Stimulated activated CD8-positive, alpha-beta memory T cell treated with anti-CD3 and anti-CD28 coated beads, Interleukin-12 subunit alpha, Interleukin-12 subunit beta, amount 100 ng/mL, for 1 hour (primary cell): ENCODE measurements at regions not wholly inside any gene's neighbourhood (a gene's known extent, or its start where the extent isn't known, plus 50 kb on each side); places are given as distances from the start of the nearest gene placed in this dataset.

Source experiments
- DNase-seq: peaks from one replicate; pipeline ENCODE4 v3.0.0-alpha.2; 2020; ENCODE audit warnings: low read depth

GRCh38 chr10:124286621-124287020 lies 132.1 kb downstream of the OAT start:
- DNase-seq: no peak

DNA sequence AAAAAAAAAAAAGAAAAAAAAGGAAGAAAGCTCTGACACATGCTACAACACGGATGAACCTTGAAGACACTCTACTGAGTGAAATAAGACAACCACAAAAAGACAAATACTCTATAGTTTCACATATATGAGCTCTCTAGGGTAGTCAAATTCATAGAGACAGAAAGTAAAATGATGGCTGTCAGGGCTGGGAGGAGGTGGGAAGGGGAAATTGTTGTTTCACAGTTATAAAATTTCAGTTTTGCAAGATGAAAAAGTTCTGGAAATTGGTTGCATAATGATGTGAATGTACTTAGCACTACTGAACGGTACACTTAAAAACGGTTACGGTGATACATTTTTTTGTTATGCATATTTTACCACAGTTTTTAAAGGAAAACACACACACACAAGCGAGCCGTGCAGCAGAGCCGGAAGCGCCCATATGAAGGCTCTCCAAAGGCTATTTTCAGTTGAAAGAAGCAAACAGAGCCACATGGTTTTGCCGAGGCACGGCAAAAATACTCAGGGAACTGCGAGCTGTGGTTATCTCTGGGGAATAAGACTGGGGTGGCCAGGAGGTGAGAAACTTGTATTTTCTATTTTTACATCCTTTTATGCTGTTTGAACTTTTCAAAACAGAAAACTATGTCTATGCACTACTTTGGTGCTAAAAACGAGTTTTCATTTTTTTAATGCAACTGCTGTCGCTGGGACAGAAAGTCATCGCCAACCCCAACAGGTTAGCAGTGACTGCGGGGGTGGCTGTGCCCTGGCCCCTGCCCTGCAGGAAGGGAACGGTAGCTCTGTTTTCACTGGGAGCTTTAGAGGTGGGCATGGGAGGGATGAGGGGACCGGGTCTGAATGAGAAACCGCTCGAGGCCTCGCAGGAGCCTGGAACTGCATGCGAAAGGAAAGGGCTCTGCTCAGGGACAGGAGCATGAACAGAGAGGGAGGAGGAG lies 132.9 kb downstream of the OAT start:
- no peak for DNase-seq

DNA sequence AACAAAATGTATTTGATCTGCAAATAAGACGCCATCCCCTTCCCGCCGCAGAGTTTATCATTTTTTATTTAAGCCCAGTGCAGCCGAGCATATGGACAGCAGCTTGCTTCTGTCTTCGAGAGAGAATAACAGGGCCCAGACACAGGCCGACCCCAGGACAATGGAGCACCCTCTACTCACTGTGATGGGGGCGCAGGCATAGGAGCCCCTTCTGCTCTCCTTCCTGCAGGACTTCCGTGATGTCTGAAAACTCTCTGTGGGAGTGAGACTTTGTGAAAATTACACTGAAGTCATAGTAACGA lies 134.8 kb downstream of the OAT start:
- no peak for DNase-seq

DNA sequence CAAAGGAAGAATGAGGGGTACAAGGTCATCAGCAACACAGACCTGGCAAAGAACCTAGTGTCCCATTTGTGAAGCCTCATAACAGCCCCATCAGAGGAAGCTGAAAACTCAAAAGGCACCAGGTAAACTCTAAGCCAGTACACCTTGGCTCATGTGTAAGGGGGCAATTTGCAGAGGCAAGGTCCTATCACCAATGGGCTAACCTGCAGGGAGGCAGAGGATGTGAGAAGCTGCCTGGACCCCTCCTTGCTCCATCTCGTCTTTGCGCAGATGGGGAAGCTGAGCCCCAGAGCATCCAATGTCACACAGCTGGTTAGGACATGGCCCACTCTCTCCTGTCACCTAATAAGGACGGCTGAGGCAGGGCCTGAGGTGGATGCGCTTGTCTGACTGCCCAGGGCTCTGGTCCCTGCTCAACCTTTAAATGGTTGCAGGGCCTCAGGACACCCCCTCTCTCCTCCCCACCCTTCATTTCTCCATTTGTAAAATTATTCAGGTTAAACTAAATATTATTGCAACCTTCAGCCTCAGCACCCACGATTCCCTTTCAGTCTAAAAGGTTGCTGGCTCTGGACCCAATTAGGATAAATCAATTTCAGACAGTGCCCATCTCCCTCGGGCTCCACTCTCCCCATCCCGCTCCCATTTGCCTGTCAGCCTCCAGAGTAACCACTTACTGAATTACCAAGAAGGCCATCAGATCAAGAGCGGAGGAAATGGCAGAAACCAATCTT lies 135.3 kb downstream of the OAT start:
- no peak for DNase-seq

GRCh38 chr10:124282326-124282725 lies 136.4 kb downstream of the OAT start:
- no peak for DNase-seq

DNA sequence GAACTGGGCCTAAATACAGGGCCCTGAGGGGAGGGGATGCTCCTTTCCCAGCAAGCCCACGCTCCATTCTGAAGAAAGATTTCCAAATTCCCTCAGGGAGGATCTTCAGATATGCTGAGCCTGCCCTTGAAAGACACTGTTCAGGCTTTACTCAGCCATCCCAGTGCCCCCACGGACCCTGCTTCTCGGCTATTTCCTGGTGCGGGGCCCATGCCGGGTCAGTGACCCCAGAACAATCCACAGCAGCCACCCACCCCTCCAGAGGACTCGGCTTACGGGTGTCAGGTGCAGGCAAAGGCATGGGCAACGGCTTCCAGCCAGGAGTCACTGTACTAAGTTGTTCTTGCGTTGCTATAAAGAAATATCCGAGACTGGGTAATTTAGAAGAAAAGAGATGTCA lies 137.1 kb downstream of the OAT start:
- DNase-seq: no peak

DNA sequence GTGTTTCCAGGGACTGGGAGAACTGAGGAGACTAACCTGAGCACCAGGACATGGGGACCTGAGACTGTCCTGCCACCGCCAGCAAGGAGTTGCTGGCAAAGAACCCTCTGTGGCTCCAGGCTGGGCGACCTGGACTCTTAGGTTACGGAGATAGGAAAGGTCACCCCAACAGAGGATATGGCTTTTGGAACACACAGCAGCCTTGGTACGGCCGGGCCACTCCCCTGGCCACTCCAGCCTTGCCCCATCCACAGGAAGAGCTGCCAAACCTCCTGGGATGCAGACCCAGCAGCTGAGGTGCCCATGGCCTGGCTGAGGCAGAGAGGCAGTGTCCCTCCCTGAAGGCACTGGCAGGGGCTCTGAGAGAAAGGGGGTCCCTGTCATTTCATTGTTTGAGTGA lies 137.8 kb downstream of the OAT start:
- no peak for DNase-seq

GRCh38 chr10:124279882-124280281 lies 138.8 kb downstream of the OAT start:
- DNase-seq: no peak

GRCh38 chr10:124279298-124279697 lies 139.4 kb downstream of the OAT start:
- no peak for DNase-seq

DNA sequence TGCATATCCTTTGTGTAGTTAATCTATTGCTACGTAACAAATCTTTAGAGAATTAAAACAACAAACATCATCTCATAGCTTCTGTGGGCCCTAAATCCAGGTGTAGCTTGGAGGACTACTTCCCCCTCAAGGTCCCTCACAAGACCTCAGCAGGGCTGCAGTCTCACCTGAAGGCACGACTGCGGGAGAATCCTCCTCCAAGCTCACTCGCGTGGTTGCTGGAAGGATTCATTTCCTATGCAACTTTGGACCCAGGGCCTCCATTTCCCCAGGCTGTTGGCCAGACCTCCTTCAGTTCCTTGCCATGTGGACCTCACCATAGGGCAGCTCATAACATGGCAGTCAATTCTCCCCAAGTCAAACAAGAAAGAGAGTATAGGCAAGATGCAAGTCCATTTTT lies 140.4 kb downstream of the OAT start:
- DNase-seq: no peak

GRCh38 chr10:124273141-124273540 lies 145.6 kb downstream of the OAT start:
- no peak for DNase-seq

GRCh38 chr10:124271676-124272075 lies 147.0 kb downstream of the OAT start:
- DNase-seq: no peak

DNA sequence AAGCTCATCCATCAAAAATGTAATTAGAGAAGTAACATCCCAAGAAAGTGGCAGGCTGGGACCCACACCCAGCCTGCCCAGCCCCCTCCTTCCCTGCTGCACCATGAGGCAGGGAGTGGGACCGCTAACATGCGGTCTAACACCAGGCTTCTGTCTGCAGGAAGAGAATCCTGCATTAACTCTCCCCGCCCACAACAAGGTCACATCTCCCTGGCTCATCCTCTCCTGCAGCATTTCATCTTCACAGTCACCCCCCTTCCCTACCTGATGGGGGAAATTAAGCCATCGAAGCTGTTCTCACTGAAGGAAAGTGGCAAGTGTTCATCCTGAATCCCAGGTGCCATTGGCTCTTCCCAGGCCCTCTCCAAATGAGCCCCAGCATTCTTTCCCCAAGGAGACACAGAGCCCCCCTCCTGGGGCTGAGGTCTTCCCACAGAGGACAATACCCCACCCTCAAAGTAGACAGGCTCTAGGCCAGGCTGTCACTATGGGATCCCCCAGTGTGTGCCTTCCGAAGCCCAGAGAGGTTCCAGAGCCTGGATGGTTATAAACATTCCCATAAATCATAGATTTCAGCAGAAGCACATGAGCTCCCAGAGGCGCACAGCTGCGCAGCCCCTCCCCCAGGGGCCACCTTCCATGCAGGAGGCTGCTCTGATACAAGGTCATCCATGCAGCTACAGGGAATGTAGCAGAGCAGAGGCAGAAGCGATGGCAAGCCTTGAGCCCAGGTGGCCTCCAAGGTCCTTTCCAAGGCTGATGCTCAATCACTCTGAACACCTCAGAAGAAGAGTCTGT lies 148.0 kb downstream of the OAT start:
- DNase-seq: no peak

- no peak for DNase-seq
These were observed 149.7 kb downstream of the OAT start for GRCh38 chr10:124268976-124269375.

DNA sequence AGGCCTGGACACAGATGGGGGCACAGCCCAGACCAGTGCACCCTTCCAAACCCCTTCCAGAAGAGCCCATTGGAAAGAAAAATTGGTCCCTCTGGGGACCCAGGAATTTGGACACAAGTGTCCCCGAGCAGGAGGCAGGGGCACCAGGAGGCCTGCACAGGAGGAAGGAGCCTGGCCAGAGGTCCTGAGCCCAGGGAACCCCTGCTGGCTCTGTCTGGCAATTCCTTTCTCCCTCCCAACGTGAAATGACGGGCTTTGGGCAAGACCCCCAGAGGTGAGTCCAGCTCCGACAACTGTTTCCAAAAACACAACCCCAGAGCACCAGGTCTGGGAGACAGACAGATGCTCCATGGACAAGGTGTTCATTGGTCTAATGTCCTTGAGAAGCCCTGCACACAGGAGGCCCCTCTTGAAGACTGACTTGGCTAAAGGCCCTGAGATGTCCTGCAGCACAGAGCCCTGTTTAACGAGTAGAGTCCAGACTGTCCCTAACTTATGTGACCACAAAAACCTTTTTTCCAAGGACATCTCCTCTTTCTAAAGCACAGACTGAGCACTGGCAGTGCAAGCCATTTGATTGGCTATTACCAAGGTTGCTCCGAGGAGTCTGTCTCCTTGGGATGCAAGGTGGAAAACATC lies 150.7 kb downstream of the OAT start:
- no peak for DNase-seq

GRCh38 chr10:124267231-124267885 lies 151.4 kb downstream of the OAT start:
- no peak for DNase-seq

DNA sequence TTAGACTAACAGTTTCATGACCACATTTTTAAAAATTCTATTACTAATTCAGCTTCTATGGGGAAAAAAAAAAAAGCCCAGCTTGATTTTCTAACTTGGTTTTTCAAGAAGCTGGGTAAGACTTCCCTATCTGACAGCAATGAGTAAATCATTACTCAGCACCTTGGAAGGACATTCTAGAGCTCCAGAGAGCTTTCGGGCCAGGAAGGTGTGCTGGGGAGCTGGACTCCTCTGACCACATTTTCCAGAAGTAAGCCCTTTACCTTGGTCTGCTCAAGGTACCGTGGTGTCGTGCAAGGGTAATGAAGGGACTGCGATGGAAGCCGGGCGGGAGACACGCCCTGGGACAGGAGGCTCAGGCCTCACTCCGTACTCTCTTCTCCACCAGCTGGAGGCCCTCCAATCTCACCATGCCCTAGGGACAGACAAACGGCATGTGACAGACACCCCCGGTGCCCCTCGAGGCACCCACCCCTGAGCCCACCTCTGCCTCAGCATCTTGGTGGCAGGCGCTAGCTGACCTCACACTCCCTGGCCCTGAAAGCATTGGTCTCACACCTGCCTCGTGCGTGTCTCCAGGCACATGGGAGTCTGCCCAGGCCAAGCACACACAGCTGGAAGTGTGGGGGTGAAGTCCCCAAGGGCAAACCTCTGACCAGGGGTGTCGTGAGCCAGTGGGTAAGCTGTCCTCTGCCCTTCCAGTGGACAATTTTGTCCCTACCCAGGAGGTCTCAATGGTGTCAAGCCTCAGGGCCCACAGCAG lies 152.1 kb downstream of the OAT start:
- DNase-seq: no peak

DNA sequence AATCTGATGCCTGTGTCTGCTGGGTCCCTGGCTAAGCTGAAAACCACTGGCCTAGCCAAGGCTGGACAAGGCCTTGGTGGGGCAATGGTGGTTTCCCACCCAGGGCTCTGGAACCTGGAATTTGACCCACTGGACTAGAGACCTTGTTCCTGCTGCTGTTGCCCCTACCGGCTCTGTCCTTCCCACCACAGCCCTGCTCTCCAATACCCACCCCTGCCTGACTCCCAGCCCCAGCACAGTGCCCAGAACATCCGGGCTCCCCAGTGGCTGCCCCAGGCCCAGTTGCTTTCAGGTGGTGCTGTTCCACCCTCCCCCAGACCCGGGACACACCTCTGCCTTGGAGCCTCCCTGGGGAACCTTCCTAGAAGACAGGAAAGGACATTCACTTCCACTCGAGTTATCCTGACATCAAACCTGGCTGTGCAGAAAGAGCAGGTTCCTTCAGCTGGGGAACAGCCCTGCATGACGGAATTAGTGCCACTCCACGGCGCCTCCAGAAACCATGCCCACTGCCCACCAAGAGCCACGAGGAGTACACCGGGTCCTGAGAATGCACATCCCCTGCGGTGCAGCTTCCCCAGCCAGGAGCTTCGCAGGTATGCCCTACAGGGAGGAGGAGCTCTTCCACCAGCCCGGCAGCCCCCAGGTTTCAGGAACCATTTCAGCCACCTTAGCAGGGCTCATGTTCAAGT lies 152.8 kb downstream of the OAT start:
- DNase-seq: no peak

DNA sequence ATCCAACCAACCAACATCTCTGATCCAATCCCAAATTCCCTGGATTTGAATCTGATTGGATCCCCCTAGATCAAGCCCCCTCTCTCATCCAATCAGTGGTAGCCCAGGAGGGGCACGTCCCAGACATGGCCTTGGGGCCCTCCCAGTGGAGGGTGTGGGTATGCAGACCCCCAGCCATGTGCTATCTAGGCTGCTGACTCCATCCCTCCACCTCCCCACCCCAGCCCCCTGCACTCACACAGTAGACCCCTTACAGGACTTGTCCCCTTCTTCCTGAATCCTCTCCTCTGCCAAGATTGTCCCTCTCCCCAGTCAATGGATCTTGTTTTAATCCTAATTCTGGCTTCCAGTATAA lies 153.4 kb downstream of the OAT start:
- DNase-seq: no peak

- DNase-seq: no peak
These were observed 153.9 kb downstream of the OAT start for GRCh38 chr10:124264711-124265390.
